Body of pancreas (tissue), 4 donors: ENCODE measurements at regions not wholly inside any gene's neighbourhood (a gene's known extent, or its start where the extent isn't known, plus 50 kb on each side); places are given as distances from the start of the nearest gene placed in this dataset.

Source experiments
- POLR2A ChIP-seq, 3 donors: fragments of 450-650 bp; IDR thresholded peaks; one replicate each; pipeline ENCODE4 v1.6.1; 2016; ENCODE audit warnings: antibody characterized with exemption in 3 of 3, mild to moderate bottlenecking in 2 of 3
- TF ChIP-seq, protein P1 (sequence below), 7 experiments: fragments of 450-650 bp in 4 of 7; fragments of 200-600 bp in 3 of 7; sonication (generic) in 3 of 7; IDR thresholded peaks; one replicate each; pipeline ENCODE4 v1.5.1; 2016 to 2019; ENCODE audit warnings: antibody characterized with exemption in 7 of 7

GRCh38 chr6:17015551-17016381 lies 86.1 kb upstream of the STMND1 start:
- TF ChIP-seq POLR2A (IDR thresholded peaks at IDR 0.05): peak in 1 of 3 donors; percentile 15
- TF ChIP-seq, protein P1, sequence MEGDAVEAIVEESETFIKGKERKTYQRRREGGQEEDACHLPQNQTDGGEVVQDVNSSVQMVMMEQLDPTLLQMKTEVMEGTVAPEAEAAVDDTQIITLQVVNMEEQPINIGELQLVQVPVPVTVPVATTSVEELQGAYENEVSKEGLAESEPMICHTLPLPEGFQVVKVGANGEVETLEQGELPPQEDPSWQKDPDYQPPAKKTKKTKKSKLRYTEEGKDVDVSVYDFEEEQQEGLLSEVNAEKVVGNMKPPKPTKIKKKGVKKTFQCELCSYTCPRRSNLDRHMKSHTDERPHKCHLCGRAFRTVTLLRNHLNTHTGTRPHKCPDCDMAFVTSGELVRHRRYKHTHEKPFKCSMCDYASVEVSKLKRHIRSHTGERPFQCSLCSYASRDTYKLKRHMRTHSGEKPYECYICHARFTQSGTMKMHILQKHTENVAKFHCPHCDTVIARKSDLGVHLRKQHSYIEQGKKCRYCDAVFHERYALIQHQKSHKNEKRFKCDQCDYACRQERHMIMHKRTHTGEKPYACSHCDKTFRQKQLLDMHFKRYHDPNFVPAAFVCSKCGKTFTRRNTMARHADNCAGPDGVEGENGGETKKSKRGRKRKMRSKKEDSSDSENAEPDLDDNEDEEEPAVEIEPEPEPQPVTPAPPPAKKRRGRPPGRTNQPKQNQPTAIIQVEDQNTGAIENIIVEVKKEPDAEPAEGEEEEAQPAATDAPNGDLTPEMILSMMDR (IDR thresholded peaks at IDR 0.05): no peak
